H1 (cell line): ENCODE measurements at regions not wholly inside any gene's neighbourhood (a gene's known extent, or its start where the extent isn't known, plus 50 kb on each side); places are given as distances from the start of the nearest gene placed in this dataset.

Experiments used
- CREB1 ChIP-seq: IDR thresholded peaks from 2 replicates; pipeline ENCODE4 v1.6.1; 2012; ENCODE audit warnings: inconsistent platforms
- GTF2F1 ChIP-seq: IDR thresholded peaks from 2 replicates; pipeline ENCODE4 v1.6.1; 2012; ENCODE audit warnings: low read depth, low read length, improper control_type of control experiment, borderline replicate concordance
- TF ChIP-seq, protein P1 (sequence below): IDR thresholded peaks from 2 replicates; pipeline ENCODE4 v1.6.1; 2012; ENCODE audit warnings: low read length, inconsistent platforms

DNA sequence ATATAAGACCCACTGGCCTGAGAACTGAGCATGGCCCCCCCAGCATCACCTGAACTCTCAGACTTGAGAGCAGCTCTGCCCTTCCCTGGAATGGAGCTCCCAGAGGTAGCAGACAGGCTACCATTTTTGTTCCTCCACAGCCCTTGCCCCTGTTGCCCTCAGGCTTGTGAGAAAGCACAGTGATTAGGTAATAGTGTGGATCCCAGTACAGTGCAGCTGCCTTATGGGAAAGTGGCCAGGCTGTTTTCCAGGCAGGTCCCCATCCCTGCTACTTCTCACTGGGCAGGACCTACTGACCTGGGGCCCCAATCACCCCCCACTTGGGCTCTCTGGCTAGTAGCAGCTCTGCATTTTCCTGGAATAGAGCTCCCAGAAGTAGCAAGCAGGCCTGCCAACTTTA is 834.0 kb downstream of the DACH1 start:
- TF ChIP-seq CREB1 (no peak), GTF2F1 (no peak)
- TF ChIP-seq, protein P1, sequence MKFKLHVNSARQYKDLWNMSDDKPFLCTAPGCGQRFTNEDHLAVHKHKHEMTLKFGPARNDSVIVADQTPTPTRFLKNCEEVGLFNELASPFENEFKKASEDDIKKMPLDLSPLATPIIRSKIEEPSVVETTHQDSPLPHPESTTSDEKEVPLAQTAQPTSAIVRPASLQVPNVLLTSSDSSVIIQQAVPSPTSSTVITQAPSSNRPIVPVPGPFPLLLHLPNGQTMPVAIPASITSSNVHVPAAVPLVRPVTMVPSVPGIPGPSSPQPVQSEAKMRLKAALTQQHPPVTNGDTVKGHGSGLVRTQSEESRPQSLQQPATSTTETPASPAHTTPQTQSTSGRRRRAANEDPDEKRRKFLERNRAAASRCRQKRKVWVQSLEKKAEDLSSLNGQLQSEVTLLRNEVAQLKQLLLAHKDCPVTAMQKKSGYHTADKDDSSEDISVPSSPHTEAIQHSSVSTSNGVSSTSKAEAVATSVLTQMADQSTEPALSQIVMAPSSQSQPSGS: no peak
